Type B pancreatic cell (in vitro differentiated cells): ENCODE measurements at regions not wholly inside any gene's neighbourhood (a gene's known extent, or its start where the extent isn't known, plus 50 kb on each side); places are given as distances from the start of the nearest gene placed in this dataset.

Experiments used
- DNase-seq: peaks from one replicate; pipeline ENCODE4 v3.0.0; 2021; ENCODE audit warnings: mixed read lengths; ENCODE audit not compliant: unreplicated experiment; ENCODE audit errors: extremely low spot score
- H3K27ac Mint-ChIP-seq: 2 replicates; pipeline ENCODE4 v1.8.0; 2021; ENCODE audit warnings: mild to moderate bottlenecking, mixed read lengths
- H3K27me3 Mint-ChIP-seq: 2 replicates; pipeline ENCODE4 v1.8.0; 2021; ENCODE audit warnings: mixed read lengths
- H3K36me3 Mint-ChIP-seq: 2 replicates; pipeline ENCODE4 v1.8.0; 2021; ENCODE audit warnings: mixed read lengths
- H3K4me1 Mint-ChIP-seq: one replicate; pipeline ENCODE4 v1.8.0; 2021; ENCODE audit warnings: mixed read lengths; ENCODE audit not compliant: unreplicated experiment
- H3K4me3 Mint-ChIP-seq: 2 replicates; pipeline ENCODE4 v1.8.0; 2021; ENCODE audit warnings: mild to moderate bottlenecking, mixed read lengths
- H3K9me3 Mint-ChIP-seq: 2 replicates; pipeline ENCODE4 v1.8.0; 2021; ENCODE audit warnings: mixed read lengths
- CTCF ChIP-seq: fragments of 200-600 bp; sonication (generic); conservative IDR thresholded peaks from 2 replicates; pipeline ENCODE4 v1.5.0; 2021; ENCODE audit warnings: antibody characterized with exemption, mild to moderate bottlenecking

GRCh38 chr3:153670577-153670976 lies 450.6 kb upstream of the ARHGEF26 start:
- Mint-ChIP-seq H3K9me3 (no peaks in the 10 kb centered on the region), H3K27me3 (no peaks in the 10 kb centered on the region), H3K4me1 (no peaks in the 10 kb centered on the region), H3K4me3 (no peak overlapping the region), H3K36me3 (no peaks in the 10 kb centered on the region), H3K27ac (no peak overlapping the region)
- DNase-seq, result no peak
- TF ChIP-seq CTCF, result no peak

- Mint-ChIP-seq H3K36me3 (no peaks in the 10 kb centered on the region), H3K27ac (no peak overlapping the region), H3K4me1 (no peaks in the 10 kb centered on the region), H3K27me3 (no peaks in the 10 kb centered on the region), H3K9me3 (no peaks in the 10 kb centered on the region), H3K4me3 (no peak overlapping the region)
- no peak for DNase-seq
- TF ChIP-seq CTCF, result no peak
These were observed 447.3 kb upstream of the ARHGEF26 start for GRCh38 chr3:153673853-153674252.

GRCh38 chr3:153679714-153680113 lies 441.5 kb upstream of the ARHGEF26 start:
- no peak overlapping the region for H3K27ac Mint-ChIP-seq
- no peak for TF ChIP-seq CTCF
- no peak for DNase-seq
- H3K4me3 Mint-ChIP-seq, result no peak overlapping the region
- H3K4me1 Mint-ChIP-seq, result no peaks in the 10 kb centered on the region
- H3K27me3 Mint-ChIP-seq, result no peaks in the 10 kb centered on the region
- no peaks in the 10 kb centered on the region for H3K9me3 Mint-ChIP-seq
- no peaks in the 10 kb centered on the region for H3K36me3 Mint-ChIP-seq

- DNase-seq, result no peak
- no peaks in the 10 kb centered on the region for H3K36me3 Mint-ChIP-seq
- no peak overlapping the region for H3K27ac Mint-ChIP-seq
- no peaks in the 10 kb centered on the region for H3K9me3 Mint-ChIP-seq
- no peak overlapping the region for H3K4me3 Mint-ChIP-seq
- H3K4me1 Mint-ChIP-seq, result no peaks in the 10 kb centered on the region
- no peaks in the 10 kb centered on the region for H3K27me3 Mint-ChIP-seq
- no peak for TF ChIP-seq CTCF
These were observed 440.7 kb upstream of the ARHGEF26 start for GRCh38 chr3:153680526-153680925.

- Mint-ChIP-seq H3K27me3 (no peaks in the 10 kb centered on the region), H3K9me3 (no peaks in the 10 kb centered on the region), H3K4me3 (no peak overlapping the region), H3K27ac (no peak overlapping the region), H3K4me1 (no peaks in the 10 kb centered on the region), H3K36me3 (no peaks in the 10 kb centered on the region)
- no peak for TF ChIP-seq CTCF
- DNase-seq, result no peak
These were observed 440.1 kb upstream of the ARHGEF26 start for GRCh38 chr3:153681057-153681456.
